Sigmoid colon (tissue), 4 donors: ENCODE measurements at regions not wholly inside any gene's neighbourhood (a gene's known extent, or its start where the extent isn't known, plus 50 kb on each side); places are given as distances from the start of the nearest gene placed in this dataset.

ENCODE experiments used
- CTCF ChIP-seq, 4 experiments: fragments of 450-650 bp in 3 of 4; fragments of 200-600 bp in 1 of 4; IDR thresholded peaks; one replicate each; pipeline ENCODE4 v1.5.1; 2016 to 2019; ENCODE audit warnings: antibody characterized with exemption in 4 of 4, mild to moderate bottlenecking in 3 of 4, moderate library complexity in 2 of 4
- POLR2A ChIP-seq, 2 donors: fragments of 450-650 bp; IDR thresholded peaks; one replicate each; pipeline ENCODE4 v1.6.1; 2016; ENCODE audit warnings: antibody characterized with exemption in 2 of 2, mild to moderate bottlenecking in 2 of 2, moderate library complexity in 2 of 2
- POLR2AphosphoS5 ChIP-seq, 4 donors: sonication (generic); formaldehyde crosslinking; IDR thresholded peaks; one replicate each; pipeline ENCODE4 v1.6.1; 2017; ENCODE audit warnings: antibody characterized with exemption in 4 of 4

DNA sequence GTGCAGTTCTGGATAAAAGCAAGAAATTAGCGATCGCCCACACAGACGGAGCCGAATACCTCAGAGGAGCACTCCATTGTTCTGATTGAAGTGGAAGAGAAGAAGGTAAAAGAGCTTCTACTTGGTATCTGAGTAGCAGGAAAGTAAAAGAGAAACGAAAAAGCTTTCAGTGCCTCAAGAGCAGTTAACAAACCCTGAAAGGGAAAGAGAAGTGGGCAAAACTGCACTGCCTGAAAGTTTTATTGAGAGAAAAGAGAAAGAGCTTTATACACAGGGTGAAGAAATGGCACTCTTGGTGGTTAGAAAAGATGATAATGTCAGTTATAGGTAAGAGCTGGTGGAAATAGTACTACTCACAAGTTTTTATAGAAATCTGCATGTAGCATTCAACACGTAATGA is 192.8 kb downstream of the CDCA7 start:
- no peak for TF ChIP-seq CTCF (IDR thresholded peaks at IDR 0.05)
- TF ChIP-seq POLR2A (IDR thresholded peaks at IDR 0.05): no peak
- TF ChIP-seq POLR2AphosphoS5 (IDR thresholded peaks at IDR 0.05): no peak
